ENCODE measurements at regions not wholly inside any gene's neighbourhood (a gene's known extent, or its start where the extent isn't known, plus 50 kb on each side); places are given as distances from the start of the nearest gene placed in this dataset.

DNA sequence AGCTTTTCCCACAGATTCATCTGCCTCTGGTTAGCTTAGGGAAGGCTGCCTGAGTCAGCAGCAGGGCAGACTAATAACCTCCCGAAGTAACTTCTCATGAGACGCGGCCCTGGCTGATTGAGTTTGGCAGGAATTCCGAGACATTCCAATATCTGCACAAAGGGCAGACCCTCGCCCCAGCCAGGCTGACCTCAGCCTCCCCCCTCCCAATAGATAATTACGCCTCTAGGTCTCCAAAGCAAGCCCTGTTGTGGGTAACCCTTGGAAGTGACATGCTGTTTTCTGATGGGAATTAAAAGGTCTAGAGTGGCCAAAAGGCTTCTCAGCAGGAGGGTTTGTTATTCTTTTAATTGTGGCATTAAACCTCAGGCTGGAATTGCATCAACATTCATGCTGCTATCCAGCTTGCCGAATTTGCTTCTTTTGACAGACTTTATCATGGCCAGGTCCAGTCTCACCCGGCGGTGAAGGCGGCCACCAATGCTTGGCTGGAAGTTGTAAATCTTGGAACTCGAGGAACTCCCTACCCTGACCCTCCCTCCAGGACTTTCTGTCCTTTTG, 98.0 kb upstream of the SLC14A2 start:
- TF ChIP-seq EZH2phosphoT487 (IDR thresholded peaks at IDR 0.05) (no peak), EZH2 (IDR thresholded peaks at IDR 0.05) (no peak)
- TF ChIP-seq, protein P1, sequence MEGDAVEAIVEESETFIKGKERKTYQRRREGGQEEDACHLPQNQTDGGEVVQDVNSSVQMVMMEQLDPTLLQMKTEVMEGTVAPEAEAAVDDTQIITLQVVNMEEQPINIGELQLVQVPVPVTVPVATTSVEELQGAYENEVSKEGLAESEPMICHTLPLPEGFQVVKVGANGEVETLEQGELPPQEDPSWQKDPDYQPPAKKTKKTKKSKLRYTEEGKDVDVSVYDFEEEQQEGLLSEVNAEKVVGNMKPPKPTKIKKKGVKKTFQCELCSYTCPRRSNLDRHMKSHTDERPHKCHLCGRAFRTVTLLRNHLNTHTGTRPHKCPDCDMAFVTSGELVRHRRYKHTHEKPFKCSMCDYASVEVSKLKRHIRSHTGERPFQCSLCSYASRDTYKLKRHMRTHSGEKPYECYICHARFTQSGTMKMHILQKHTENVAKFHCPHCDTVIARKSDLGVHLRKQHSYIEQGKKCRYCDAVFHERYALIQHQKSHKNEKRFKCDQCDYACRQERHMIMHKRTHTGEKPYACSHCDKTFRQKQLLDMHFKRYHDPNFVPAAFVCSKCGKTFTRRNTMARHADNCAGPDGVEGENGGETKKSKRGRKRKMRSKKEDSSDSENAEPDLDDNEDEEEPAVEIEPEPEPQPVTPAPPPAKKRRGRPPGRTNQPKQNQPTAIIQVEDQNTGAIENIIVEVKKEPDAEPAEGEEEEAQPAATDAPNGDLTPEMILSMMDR (IDR thresholded peaks at IDR 0.05) = no peak
